Peyer's patch (tissue), 4 donors: ENCODE measurements at regions not wholly inside any gene's neighbourhood (a gene's known extent, or its start where the extent isn't known, plus 50 kb on each side); places are given as distances from the start of the nearest gene placed in this dataset.

ENCODE experiments used
- DNase-seq, 3 donors: peaks; one replicate each; pipeline ENCODE4 v3.0.0-alpha.2; 2017 to 2019
- H3K27ac ChIP-seq, 4 donors: fragments of 200-600 bp; sonication (generic); one replicate each; pipeline ENCODE4 v1.5.1; 2016 to 2019
- H3K27me3 ChIP-seq, 2 donors: fragments of 200-600 bp; sonication (generic); one replicate each; pipeline ENCODE4 v1.5.1; 2019
- H3K36me3 ChIP-seq, 3 donors: fragments of 200-600 bp; sonication (generic); one replicate each; pipeline ENCODE4 v1.5.1; 2016 to 2019
- H3K4me1 ChIP-seq, 4 donors: fragments of 200-600 bp; sonication (generic); one replicate each; pipeline ENCODE4 v1.5.1; 2016 to 2019
- H3K4me3 ChIP-seq, 4 donors: fragments of 200-600 bp; sonication (generic); 1 replicate in 3 of 4; 2 replicates in 1 of 4; pipeline ENCODE4 v1.5.1; 2016 to 2019; ENCODE audit warnings: mild to moderate bottlenecking in 1 of 4
- H3K9me3 ChIP-seq, 4 donors: fragments of 200-600 bp; sonication (generic); one replicate each; pipeline ENCODE4 v1.5.1; 2016 to 2019; ENCODE audit warnings: mild to moderate bottlenecking in 1 of 4
- CTCF ChIP-seq, 6 experiments: fragments of 450-650 bp in 4 of 6; fragments of 200-600 bp in 2 of 6; sonication (generic) in 1 of 6; IDR thresholded peaks; one replicate each; pipeline ENCODE4 v1.5.1; 2017 to 2019; ENCODE audit warnings: antibody characterized with exemption in 6 of 6, mild to moderate bottlenecking in 3 of 6, moderate library complexity in 1 of 6
- POLR2A ChIP-seq, 2 donors: fragments of 450-650 bp; IDR thresholded peaks; one replicate each; pipeline ENCODE4 v1.5.1; 2017; ENCODE audit warnings: antibody characterized with exemption in 2 of 2, mild to moderate bottlenecking in 2 of 2, moderate library complexity in 2 of 2

GRCh38 chr20:20953738-20954618 lies 152.2 kb downstream of the LINC00237 start:
- Histone ChIP-seq H3K4me1 (no peaks in the 10 kb centered on the region), H3K27ac (no peak overlapping the region), H3K4me3 (no peak overlapping the region), H3K9me3 (no peaks in the 10 kb centered on the region), H3K36me3 (no peaks in the 10 kb centered on the region), H3K27me3 (no peaks in the 10 kb centered on the region)
- no peak for TF ChIP-seq POLR2A (IDR thresholded peaks at IDR 0.05)
- no peak for TF ChIP-seq CTCF (IDR thresholded peaks at IDR 0.05)
- no peak for DNase-seq

GRCh38 chr20:20950620-20951019 lies 155.5 kb downstream of the LINC00237 start:
- no peaks in the 10 kb centered on the region for H3K36me3 ChIP-seq
- TF ChIP-seq POLR2A (IDR thresholded peaks at IDR 0.05) (no peak), CTCF (IDR thresholded peaks at IDR 0.05) (no peak)
- no peak overlapping the region for H3K27ac ChIP-seq
- no peaks in the 10 kb centered on the region for H3K9me3 ChIP-seq
- no peaks in the 10 kb centered on the region for H3K27me3 ChIP-seq
- no peaks in the 10 kb centered on the region for H3K4me1 ChIP-seq
- H3K4me3 ChIP-seq: no peak overlapping the region
- DNase-seq: no peak

GRCh38 chr20:20946122-20946759 lies 159.9 kb downstream of the LINC00237 start:
- no peak overlapping the region for H3K4me3 ChIP-seq
- TF ChIP-seq POLR2A (IDR thresholded peaks at IDR 0.05) (no peak), CTCF (IDR thresholded peaks at IDR 0.05) (no peak)

GRCh38 chr20:20941468-20941889 lies 164.7 kb downstream of the LINC00237 start:
- no peaks in the 10 kb centered on the region for H3K9me3 ChIP-seq
- no peak for DNase-seq

More at GRCh38 chr20:20946122-20946759, 159.9 kb downstream of the LINC00237 start:
- no peak for DNase-seq
- no peaks in the 10 kb centered on the region for H3K27me3 ChIP-seq
- no peak overlapping the region for H3K27ac ChIP-seq
- H3K36me3 ChIP-seq: no peaks in the 10 kb centered on the region
- no peaks in the 10 kb centered on the region for H3K9me3 ChIP-seq
- H3K4me1 ChIP-seq: no peaks in the 10 kb centered on the region

GRCh38 chr20:20939006-20939405 lies 167.2 kb downstream of the LINC00237 start:
- no peak overlapping the region for H3K27ac ChIP-seq

More at GRCh38 chr20:20941468-20941889, 164.7 kb downstream of the LINC00237 start:
- Histone ChIP-seq H3K4me1 (no peaks in the 10 kb centered on the region), H3K36me3 (no peaks in the 10 kb centered on the region), H3K27ac (no peak overlapping the region), H3K27me3 (no peaks in the 10 kb centered on the region), H3K4me3 (no peak overlapping the region)
- TF ChIP-seq CTCF (IDR thresholded peaks at IDR 0.05): no peak

More at GRCh38 chr20:20939006-20939405, 167.2 kb downstream of the LINC00237 start:
- H3K4me1 ChIP-seq: no peaks in the 10 kb centered on the region
- H3K9me3 ChIP-seq: no peaks in the 10 kb centered on the region
- no peak overlapping the region for H3K4me3 ChIP-seq
- no peak for TF ChIP-seq CTCF (IDR thresholded peaks at IDR 0.05)
- no peak for TF ChIP-seq POLR2A (IDR thresholded peaks at IDR 0.05)
- no peak for DNase-seq
- H3K27me3 ChIP-seq: no peaks in the 10 kb centered on the region
- no peaks in the 10 kb centered on the region for H3K36me3 ChIP-seq
